GM21737 (cell line): ENCODE measurements at regions not wholly inside any gene's neighbourhood (a gene's known extent, or its start where the extent isn't known, plus 50 kb on each side); places are given as distances from the start of the nearest gene placed in this dataset.

Source experiments
- ATAC-seq: cut with Tn5 transposase; IDR thresholded peaks from one replicate; pipeline ENCODE4 v1.9.1; 2021; ENCODE audit warnings: mild to moderate bottlenecking, moderate library complexity; ENCODE audit not compliant: unreplicated experiment

DNA sequence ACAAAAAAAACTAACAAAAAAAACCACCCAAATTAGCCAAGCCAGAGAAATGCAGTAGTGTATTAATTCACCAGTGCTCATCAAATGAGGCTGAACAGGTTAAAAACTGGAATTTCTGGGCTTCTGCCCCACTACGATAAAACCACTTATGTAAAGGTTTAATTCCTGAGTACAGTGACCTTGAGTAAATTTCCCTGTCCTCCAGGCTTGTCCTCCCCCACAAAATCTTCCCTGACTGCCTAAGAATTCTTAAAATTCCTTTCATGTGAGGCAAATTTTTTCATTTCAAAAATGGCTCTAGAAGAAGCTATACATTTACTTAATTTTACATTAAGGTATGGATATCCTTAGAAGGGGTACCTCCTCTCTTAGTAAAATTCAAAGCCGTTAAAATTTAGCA is 80.1 kb upstream of the ID4 start:
- ATAC-seq: no peak

DNA sequence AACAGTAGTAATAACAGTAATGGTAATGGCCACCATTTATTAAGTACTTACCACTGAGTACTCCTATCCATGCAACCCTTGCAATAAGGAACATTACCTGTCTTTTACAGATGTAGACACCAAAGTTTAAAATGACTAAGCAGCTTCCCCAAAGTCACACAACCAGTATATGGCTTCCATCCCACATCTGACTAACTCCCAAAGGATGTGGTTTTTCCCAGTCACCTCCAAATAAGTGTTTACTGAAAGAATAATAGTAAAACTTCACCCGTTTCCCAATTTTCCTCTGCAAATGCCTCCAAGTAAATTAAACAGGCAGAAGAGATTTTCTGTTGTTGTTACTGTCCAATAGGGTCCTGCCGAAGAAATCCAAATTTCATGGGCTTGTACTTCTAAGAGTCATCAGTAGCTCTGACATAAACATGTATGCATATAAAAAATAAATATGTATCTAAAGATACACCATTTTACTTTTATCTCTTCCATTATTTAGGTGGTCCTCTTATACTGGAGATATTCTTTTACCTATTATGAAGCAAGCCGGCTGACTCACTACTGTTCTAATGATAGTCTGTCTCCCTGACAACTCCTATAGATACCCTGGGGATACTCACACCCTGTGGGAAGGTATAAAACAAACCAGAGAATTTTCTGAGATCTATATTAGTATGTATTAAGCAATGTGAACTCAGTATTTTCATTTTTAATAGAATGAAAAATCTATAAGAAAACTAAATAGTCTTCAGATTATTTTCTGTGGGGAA is 77.9 kb upstream of the ID4 start:
- no peak for ATAC-seq

DNA sequence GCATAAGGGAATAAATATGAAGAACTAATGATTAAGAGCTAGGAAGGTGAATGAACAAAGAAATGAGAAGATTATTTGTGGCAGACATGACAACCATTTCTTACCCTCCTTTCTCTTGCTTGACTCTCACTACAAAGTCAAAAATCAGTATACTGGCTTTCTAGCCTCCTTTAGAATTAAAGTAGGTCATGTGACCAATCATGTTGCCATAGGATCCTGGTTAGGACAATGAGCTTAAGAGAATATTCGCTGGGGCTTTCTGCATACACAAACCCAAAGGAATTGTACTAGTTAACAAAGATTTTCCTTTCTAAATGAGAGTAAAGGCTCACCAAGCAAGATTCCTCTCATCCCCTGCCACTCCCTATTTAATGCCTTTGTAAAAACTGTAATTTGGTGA is 76.0 kb upstream of the ID4 start:
- no peak for ATAC-seq

DNA sequence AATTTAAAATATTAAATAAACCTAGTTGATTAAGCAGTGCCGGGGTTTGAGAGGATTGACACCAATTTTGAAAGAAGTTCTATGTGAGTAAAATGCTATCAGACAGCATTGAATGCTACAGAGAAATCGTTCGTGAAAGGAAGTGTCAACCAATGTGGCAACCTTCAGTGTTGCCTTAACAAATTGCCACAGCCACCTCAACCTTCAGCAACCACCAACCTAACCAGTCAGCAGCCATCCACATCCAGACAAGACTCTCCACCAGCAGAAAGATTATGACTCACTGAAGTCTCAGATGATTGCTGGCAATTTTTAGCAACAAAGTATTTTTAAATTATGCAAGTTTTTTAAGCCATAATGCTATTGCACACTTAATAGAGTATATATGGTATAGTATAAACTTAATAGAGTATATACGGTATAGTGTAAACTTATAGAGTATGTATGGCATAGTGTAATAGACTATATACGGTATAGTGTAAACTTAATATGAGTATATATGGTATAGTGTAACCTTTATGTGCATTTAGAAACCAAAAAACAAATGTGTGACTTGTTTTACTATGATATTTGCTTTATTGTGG is 65.3 kb upstream of the ID4 start:
- ATAC-seq: no peak

DNA sequence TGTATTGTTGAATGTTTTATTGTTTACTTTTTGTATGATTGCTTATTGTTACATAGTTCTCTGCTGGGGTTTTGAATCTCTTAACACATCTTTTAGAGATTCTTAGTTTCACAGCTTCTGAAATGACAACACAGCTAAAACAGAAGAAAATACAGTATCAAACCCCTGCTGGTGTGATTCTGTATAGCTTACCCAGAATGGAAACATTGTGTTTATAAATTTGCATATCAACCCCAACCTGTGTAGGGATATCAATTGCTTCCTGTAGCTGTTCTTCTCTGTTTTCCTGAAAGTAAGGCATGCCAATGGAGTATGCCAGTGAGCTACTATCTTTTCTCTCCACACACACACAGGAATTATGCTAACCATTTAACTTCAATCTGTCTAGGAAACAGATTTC is 64.3 kb upstream of the ID4 start:
- ATAC-seq: no peak

DNA sequence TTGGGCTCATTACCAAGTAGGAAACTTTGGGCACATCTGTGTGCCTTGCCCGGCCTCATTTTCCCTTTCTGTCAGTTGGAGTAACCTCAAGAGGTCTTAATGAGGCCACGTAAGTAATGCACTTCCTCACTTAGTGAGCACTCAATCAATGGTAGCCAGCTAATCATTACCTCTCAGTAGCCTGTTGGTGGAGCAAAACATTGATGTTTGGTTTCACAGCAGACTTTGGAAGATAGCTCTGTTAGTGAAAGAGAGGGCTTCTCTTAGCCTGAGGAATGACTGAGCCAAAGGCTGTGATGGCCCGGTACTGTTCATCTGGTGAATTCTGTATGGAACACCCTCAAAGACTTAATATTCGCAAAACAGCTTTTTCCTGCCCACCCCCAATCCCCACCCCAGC is 55.9 kb upstream of the ID4 start:
- no peak for ATAC-seq

DNA sequence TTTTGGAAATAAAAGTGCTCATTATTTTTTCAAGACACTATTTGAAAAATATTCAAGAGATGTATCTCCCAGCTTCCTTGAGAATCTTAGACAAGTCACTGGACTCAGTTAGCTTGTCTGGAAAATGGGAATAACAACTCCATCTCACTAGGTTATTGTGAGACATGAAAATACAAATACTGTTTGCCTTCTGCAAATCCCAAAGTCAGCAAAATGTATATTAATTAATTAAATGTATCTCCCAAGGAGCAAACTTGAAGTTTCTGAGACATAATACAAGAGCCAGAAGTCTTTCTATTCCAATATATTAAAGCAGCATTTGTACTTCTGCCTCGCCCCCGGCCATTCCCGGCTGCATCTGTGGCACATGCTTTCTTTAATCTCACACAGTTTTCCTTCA is 54.6 kb upstream of the ID4 start:
- ATAC-seq: no peak
